Endothelial cell of umbilical vein (primary cell): ENCODE measurements at regions not wholly inside any gene's neighbourhood (a gene's known extent, or its start where the extent isn't known, plus 50 kb on each side); places are given as distances from the start of the nearest gene placed in this dataset.

Experiments used
- BruUV-seq: library from RNA; stranded (reverse); fragments of 400-500 nt; replicated peaks from 2 replicates; lab custom pipeline; 2021; lab: Mats Ljungman, UMichigan
- CTCF ChIA-PET: fragments of 300-600, 350-600 bp; sonication (Branson Sonifier 250); formaldehyde crosslinking; loops from one replicate; lab custom pipeline; 2021; ENCODE audit warnings: antibody characterized with exemption, inconsistent platforms; lab: Charles Lee
- POLR2A ChIA-PET: fragments of 300-600, 350-600 bp; sonication (Branson Sonifier 250); formaldehyde crosslinking; loops from one replicate; lab custom pipeline; 2021; ENCODE audit warnings: antibody characterized with exemption, inconsistent platforms; lab: Charles Lee
- DNase-seq: peaks from one replicate; pipeline ENCODE4 v3.0.0-alpha.2; 2011; ENCODE audit warnings: low read depth, low spot score
- FAIRE-seq: peaks from 2 replicates; lab custom pipeline; 2011; peaks lifted over from hg19 to GRCh38; lab: Jason Lieb, UNC
- H2AFZ ChIP-seq: 2 replicates; pipeline ENCODE4 v1.6.0; 2012; ENCODE audit warnings: low read depth, low read length, control low read depth, inconsistent platforms
- H3K27ac ChIP-seq: 2 replicates; pipeline ENCODE4 v1.5.1; 2011; ENCODE audit warnings: low read depth, mild to moderate bottlenecking, control low read depth, low read length, moderate library complexity; ENCODE audit not compliant: insufficient read depth
- H3K27me3 ChIP-seq, 2 experiments: 2 replicates each; pipeline versions ENCODE4 v1.6.0 to v1.6.1; 2011; ENCODE audit warnings: low read length in 2 of 2, mixed read lengths in 1 of 2; ENCODE audit not compliant: control insufficient read depth in 2 of 2, insufficient read depth in 2 of 2
- H3K36me3 ChIP-seq, 2 experiments: 2 replicates in 1 of 2; 3 replicates in 1 of 2; pipeline ENCODE4 v1.5.1; 2011; ENCODE audit warnings: low read length in 2 of 2, mild to moderate bottlenecking in 1 of 2, moderate library complexity in 1 of 2; ENCODE audit not compliant: control insufficient read depth in 2 of 2, insufficient read depth in 2 of 2; ENCODE audit errors: extremely low read depth in 1 of 2
- H3K4me1 ChIP-seq: 3 replicates; pipeline ENCODE4 v1.5.1; 2011; ENCODE audit warnings: mild to moderate bottlenecking, low read length; ENCODE audit not compliant: control insufficient read depth, insufficient read depth; ENCODE audit errors: extremely low read depth
- H3K4me2 ChIP-seq: 2 replicates; pipeline ENCODE4 v1.6.1; 2011; ENCODE audit warnings: low read length, control low read depth, mixed read lengths; ENCODE audit not compliant: insufficient read depth
- H3K4me3 ChIP-seq, 3 experiments: fragments of 200-600 bp in 1 of 3; sonication (generic), shearing (Covaris generic) in 1 of 3; replicated peaks in 1 of 3; 2 replicates each; pipeline ENCODE4 v1.5.1; 2011 to 2016; ENCODE audit warnings: control low read depth in 3 of 3, low read length in 3 of 3, mild to moderate bottlenecking in 2 of 3, inconsistent platforms in 1 of 3, low read depth in 1 of 3, moderate library complexity in 1 of 3; ENCODE audit not compliant: insufficient read depth in 1 of 3
- H3K79me2 ChIP-seq: 2 replicates; pipeline ENCODE4 v1.6.0; 2012; ENCODE audit warnings: low read length, inconsistent platforms; ENCODE audit not compliant: control insufficient read depth, insufficient read depth
- H3K9ac ChIP-seq: replicated peaks from 2 replicates; pipeline ENCODE3; 2011; ENCODE audit warnings: low read length, control low read depth; ENCODE audit not compliant: insufficient read depth; ENCODE audit errors: extremely low read depth
- H3K9me1 ChIP-seq: replicated peaks from 3 replicates; pipeline ENCODE4 v1.6.0; 2011; ENCODE audit warnings: mild to moderate bottlenecking, low read length; ENCODE audit not compliant: control insufficient read depth, insufficient read depth; ENCODE audit errors: extremely low read depth
- H3K9me3 ChIP-seq: replicated peaks from 2 replicates; pipeline ENCODE4 v1.5.1; 2012; ENCODE audit warnings: low read length, inconsistent platforms; ENCODE audit not compliant: control insufficient read depth, insufficient read depth
- H4K20me1 ChIP-seq: replicated peaks from 2 replicates; pipeline ENCODE3; 2011; ENCODE audit warnings: mild to moderate bottlenecking, low read length; ENCODE audit not compliant: control insufficient read depth, insufficient read depth; ENCODE audit errors: extremely low read depth
- CTCF ChIP-seq, 2 donors: IDR thresholded peaks; 1 replicate in 1 of 2; 2 replicates in 1 of 2; pipeline ENCODE4 v1.5.1; 2011; ENCODE audit warnings: low read length in 2 of 2, mild to moderate bottlenecking in 2 of 2, moderate library complexity in 2 of 2, control low read depth in 1 of 2, inconsistent platforms in 1 of 2, low read depth in 1 of 2; ENCODE audit not compliant: insufficient read depth in 1 of 2; ENCODE audit errors: extremely low read depth in 1 of 2
- EZH2 ChIP-seq: IDR thresholded peaks from 2 replicates; pipeline ENCODE4 v1.6.1; 2012; ENCODE audit warnings: borderline replicate concordance, low read depth, mild to moderate bottlenecking, moderate library complexity, low read length, inconsistent platforms; ENCODE audit not compliant: severe bottlenecking
- FOS ChIP-seq: IDR thresholded peaks from 2 replicates; pipeline ENCODE4 v1.6.1; 2011; ENCODE audit warnings: mild to moderate bottlenecking, low read length, moderate library complexity, borderline replicate concordance; ENCODE audit not compliant: insufficient read depth
- GATA2 ChIP-seq: IDR thresholded peaks from 2 replicates; pipeline ENCODE4 v1.7.0; 2011; ENCODE audit warnings: low read depth, mild to moderate bottlenecking, moderate library complexity, mixed read lengths, low read length; ENCODE audit not compliant: insufficient read length, insufficient read depth
- JUN ChIP-seq: IDR thresholded peaks from 2 replicates; pipeline ENCODE4 v1.6.1; 2011; ENCODE audit warnings: borderline replicate concordance, low read depth; ENCODE audit not compliant: insufficient read length, insufficient read depth
- MYC ChIP-seq: IDR thresholded peaks from one replicate; pipeline ENCODE4 v1.6.1; 2011; ENCODE audit warnings: mild to moderate bottlenecking, low read depth, low read length
- POLR2A ChIP-seq: IDR thresholded peaks from 2 replicates; pipeline ENCODE4 v1.6.1; 2012; ENCODE audit warnings: low read depth, mild to moderate bottlenecking, control low read depth, low read length
- POLR2AphosphoS5 ChIP-seq: IDR thresholded peaks from 2 replicates; pipeline ENCODE4 v1.6.1; 2012; ENCODE audit warnings: low read depth, mild to moderate bottlenecking, control low read depth, low read length, moderate library complexity; ENCODE audit not compliant: insufficient read depth
- dilution Hi-C: fragments of 300-500 bp; cut with MboI; formaldehyde crosslinking; loops from one replicate; pipeline ENCODE4 v1.15.0; 2019; ENCODE audit warnings: low sequenced_read_pairs; ENCODE audit not compliant: extremely low pct_ligation_motif_present
- intact Hi-C: fragments of 100-400 bp; cut with micrococcal nuclease; formaldehyde crosslinking; loops from one replicate; pipeline ENCODE4 v1.10.0; 2022
- TF ChIP-seq, protein P1 (sequence below): IDR thresholded peaks from 2 replicates; pipeline ENCODE4 v1.6.1; 2011; ENCODE audit not compliant: insufficient read depth, insufficient read length

DNA sequence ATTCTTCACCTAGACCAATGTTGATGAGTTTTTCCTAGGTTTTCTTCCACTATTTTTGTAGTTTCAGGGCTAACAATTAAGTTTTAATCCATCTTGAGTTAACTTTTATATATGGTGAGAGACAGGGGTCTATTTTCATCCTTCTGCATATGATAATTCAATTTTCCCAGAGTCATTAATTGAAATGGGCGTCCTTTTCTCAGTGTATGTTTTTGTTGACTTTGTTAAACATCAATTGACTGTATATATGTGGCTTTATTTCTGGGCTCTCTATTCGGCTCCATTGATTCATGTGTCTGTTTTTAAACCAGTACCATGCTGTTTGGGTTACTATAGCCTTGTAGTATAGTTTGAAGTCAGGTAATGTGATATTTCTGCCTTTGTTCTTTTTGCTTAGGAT is 282.1 kb downstream of the INSC start:
- Histone ChIP-seq H3K4me2 (no peak overlapping the region), H3K27me3 (no peaks in the 10 kb centered on the region), H3K9ac (no peak overlapping the region), H3K36me3 (no peaks in the 10 kb centered on the region), H2AFZ (no peak overlapping the region), H3K9me3 (peaks cover 3% of the 10 kb centered on the region), H3K4me1 (no peaks in the 10 kb centered on the region), H3K9me1 (no peaks in the 10 kb centered on the region), H3K79me2 (no peaks in the 10 kb centered on the region), H4K20me1 (no peaks in the 10 kb centered on the region), H3K27ac (no peak overlapping the region), H3K4me3 (no peak overlapping the region)
- CTCF ChIA-PET, result no interaction called here
- dilution Hi-C loops (no loop called here), intact Hi-C loops (no loop called here)
- BruUV-seq, result no TSS peak
- no peak for TF ChIP-seq JUN
- no peak for TF ChIP-seq POLR2AphosphoS5
- TF ChIP-seq POLR2A, result no peak
- no peak for TF ChIP-seq GATA2
- no peak for TF ChIP-seq MYC
- TF ChIP-seq EZH2, result no peak
- no peak for TF ChIP-seq FOS
- TF ChIP-seq, protein P1, sequence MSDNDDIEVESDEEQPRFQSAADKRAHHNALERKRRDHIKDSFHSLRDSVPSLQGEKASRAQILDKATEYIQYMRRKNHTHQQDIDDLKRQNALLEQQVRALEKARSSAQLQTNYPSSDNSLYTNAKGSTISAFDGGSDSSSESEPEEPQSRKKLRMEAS, result no peak
- no peak for TF ChIP-seq CTCF (IDR thresholded peaks at IDR 0.05; ENCODE audit: extremely low read depth in 1 of 2, insufficient read depth in 1 of 2, low read depth in 1 of 2, low read length in 2 of 2)
- no peak for DNase-seq
- FAIRE-seq, result no peak
- POLR2A ChIA-PET, result no interaction called here
